GM21381 (cell line): ENCODE measurements at regions not wholly inside any gene's neighbourhood (a gene's known extent, or its start where the extent isn't known, plus 50 kb on each side); places are given as distances from the start of the nearest gene placed in this dataset.

ENCODE experiments used
- ATAC-seq: cut with Tn5 transposase; IDR thresholded peaks from one replicate; pipeline ENCODE4 v1.9.1; 2021; ENCODE audit warnings: mild to moderate bottlenecking, moderate library complexity; ENCODE audit not compliant: unreplicated experiment

GRCh38 chr4:26269038-26269437, 51.8 kb upstream of the RBPJ start:
- no peak for ATAC-seq
